Fibroblast of the conjunctiva (primary cell): ENCODE measurements at regions not wholly inside any gene's neighbourhood (a gene's known extent, or its start where the extent isn't known, plus 50 kb on each side); places are given as distances from the start of the nearest gene placed in this dataset.

Experiments
- DNase-seq: peaks from one replicate; pipeline ENCODE4 v3.0.0-alpha.2; 2010; ENCODE audit warnings: low read depth

DNA sequence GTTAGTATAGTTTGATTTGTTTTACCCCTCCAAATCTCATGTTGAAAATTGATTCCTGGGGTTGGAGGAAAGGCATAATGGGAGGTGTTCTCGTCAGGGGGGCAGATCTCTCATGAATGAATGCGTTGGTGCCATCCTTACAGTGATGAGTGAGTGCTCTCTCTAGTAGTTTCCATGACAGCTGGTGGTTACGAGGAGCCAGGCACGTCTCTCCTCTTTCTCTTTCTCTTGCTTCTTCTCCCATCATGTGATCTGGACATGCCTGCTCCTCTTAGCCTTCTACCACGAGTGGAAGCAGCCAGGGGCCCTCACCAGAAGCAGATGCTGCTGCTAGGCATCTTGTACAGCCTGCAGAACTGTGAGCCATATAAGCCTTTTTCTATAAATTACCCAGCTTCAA, 454.1 kb downstream of the EFNA5 start:
- DNase-seq: no peak

DNA sequence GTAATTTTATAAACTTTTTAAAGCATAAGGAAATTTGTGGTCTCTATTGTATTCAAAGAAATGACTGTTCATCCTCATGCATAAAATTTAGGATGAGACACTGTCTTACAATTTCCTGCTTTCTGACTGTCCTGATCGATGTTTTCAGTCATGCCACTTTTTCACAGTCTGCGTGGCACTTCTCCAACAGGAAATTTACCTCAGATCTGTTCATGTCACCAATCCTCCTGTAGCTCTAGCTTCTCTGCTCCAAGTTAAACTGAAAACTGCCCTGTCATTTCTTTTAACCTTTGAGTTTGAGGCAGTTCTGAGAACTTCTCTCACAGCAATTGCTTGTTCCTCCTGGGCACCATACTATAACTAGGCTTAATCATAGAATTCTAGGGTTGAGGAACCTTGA, 455.1 kb downstream of the EFNA5 start:
- no peak for DNase-seq

DNA sequence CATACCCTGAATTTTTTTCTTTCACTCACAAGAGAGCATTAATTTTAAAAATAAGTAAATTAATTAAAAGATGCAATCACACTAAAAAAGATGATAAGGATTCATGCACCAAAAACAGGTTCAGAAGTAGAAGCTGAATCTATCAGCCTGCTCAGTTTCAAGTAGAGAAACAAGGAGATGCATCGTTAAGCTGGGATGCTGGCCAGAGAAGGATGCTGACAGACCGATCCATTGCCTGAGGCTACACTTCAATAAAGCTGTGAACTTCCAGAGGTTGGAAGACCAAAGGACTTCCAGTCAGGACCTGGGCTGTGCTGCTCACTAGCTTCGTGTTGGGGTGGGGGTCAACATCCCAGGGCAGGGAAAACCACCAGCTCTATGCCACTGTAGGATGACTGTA, 457.7 kb downstream of the EFNA5 start:
- no peak for DNase-seq

DNA sequence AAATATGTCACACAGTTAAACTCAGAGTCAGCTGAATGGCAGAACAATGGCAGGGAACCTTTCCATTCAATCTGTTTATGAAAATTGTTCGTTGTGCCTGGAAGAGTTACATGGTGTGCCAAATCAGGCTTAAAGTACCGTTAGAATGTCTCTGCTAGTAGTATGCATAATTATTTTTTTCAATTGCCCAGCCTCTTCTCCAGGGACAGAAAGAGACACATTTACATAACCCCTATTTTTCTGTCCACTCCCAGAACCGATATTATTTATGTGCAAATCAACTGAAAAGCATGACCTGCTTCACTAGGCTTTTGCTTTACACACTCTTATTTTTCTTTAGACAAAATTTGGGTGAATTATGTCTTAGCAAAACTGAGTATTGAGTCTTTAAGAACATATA, 459.1 kb downstream of the EFNA5 start:
- DNase-seq: no peak

DNA sequence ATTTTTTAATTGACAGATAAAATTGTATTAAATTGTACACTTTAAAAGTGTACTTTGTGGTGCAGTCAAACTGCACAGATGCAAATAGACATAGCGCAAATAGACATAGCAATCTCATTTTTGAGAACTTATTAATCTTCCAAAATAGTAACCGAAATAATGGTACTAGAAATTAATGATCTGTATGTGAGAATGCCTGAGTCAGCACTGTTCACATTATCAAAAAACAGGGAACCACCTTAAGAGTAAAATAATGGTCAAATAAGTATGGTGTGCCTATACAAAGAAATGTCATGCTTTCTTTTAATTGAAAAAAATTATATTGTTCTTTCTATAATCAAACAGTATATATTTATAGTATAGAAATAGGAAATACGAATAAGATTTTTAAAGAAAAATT, 461.9 kb downstream of the EFNA5 start:
- DNase-seq: no peak

DNA sequence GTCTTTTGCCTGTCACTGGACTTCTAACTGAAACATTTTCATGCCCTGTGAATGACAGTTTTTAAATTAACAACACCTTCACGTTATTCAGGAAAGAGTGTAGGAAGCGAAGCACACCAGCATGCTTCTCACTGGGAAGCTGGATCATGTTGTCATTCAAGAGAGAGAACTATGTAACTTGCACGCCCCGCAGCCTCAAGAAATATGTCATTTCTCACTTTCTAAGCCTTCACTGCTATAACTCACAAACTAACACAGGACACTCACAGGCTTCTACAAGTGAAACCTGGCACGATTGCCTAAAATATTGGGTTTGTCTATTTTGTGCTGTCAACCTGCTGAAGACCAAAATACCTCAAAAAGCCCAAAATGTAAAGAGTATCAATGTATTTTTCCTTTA, 466.3 kb downstream of the EFNA5 start:
- no peak for DNase-seq

DNA sequence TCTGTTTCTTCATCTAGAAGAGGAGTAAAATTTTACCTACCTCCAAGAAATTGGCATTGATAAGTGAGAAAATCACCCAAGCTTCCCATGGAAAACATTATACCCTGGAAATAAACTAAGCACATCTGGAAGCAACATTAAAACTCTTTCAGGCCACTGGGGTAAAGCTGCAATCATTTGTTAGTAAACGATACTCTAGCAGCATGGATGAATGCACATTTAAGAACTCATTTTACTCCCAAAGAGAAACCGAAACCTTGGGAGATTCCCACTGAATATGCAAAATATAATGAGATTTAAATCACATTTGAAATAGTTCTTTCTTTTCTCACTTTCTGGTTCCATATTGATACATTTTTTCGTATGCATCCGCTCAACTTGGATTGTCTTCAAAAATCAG, 467.5 kb downstream of the EFNA5 start:
- no peak for DNase-seq

DNA sequence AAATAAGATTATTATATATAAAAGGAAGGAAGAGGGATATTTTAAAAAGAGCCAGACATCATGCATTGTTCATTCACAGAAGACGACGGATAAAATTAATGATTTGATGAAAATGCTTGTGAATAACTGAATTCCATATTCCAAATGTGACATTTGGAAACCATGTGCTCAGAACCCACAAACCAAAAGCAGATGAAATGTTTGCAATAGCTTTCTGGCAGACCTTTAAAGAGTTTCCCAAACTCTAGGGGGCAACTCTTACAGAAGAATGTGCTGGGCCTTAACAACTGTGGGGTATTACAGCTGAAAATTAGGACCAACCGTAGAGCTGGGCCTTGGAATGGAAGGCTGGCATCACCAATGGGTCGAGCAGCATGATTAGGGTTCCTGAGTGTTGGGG, 471.0 kb downstream of the EFNA5 start:
- no peak for DNase-seq

DNA sequence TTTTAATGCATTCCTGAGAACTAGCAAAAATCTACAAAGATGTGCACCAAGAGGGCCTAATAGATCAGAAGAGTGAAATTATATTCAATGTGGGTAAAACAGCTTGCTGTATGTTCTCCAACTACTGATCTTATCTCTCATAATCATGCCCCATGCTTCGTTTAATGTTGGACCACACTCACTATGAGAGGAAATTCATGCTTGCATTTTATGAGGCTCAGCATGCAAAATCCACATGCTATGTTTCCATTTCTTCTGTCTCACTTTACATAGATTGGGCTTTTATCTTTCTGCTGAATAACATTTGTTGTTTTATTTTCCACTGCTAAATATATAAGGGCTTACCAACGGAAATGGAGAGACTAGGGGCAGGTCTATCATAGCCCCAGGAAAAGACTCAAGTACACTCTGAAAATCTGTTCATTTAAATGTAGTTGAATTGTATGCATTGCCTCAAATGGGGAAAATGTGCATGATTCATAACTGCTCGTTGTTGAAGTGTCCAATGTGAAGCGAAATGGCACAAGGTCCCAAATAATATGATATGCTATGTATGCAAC, 474.2 kb downstream of the EFNA5 start:
- DNase-seq: no peak

DNA sequence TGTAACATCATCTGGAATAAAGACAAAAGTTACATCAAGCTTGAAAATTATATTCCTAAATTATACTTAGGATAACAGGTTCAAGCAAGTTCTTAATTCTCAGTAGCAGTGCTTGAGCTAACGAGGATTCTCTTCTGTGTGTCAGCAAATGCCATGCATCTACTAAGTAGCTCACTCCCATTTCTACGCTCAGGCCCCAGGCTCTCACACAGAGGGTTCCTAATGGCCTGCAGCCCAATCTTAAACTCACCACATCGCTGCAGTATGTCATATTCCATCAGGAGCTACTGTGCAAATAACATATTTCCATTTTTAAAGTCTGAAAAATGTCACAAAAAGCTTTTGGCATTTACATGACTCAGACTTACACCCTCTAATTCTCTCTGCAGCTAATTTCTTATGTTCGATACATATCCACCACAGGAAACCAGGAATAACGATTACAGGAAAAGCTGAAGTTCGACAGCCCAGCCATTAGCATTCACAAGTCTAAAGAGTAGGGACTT, 474.8 kb downstream of the EFNA5 start:
- no peak for DNase-seq

DNA sequence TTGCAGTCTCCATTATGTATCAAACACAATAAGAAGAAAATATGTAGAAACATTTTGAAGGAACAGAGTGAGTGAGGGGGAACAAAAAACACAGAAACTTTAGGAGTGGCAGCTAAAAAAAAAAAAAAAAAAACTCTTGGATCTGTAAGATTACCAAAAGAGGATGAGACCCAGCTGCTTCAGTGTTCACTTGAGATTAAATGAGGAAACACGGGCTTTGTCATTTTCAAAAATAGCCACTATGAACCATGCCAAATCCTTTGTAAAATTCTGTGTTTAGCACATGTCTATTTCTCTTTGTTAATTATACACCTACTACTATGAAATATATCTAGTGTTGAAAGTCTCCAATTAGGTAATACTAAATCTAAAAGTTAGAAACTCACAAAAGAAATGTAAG, 485.9 kb downstream of the EFNA5 start:
- DNase-seq: no peak

DNA sequence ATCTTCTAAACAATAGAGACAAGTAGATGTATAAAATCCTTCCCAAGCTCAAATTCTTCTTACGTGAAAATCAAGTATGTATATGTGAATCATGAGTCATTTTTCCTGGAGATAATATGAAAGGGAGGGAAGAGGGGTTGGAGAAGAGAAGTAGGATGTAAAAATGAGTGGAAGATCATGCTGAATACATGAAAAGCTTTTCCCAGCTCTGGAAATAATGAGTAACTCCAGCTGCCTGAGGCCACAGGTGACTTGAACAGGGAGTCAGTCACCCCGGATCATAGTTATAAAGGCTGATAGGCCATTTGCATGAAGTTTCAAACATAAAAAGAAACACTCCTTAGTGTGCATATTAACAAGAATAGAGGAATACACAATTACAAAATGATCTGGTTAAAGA, 486.7 kb downstream of the EFNA5 start:
- no peak for DNase-seq

DNA sequence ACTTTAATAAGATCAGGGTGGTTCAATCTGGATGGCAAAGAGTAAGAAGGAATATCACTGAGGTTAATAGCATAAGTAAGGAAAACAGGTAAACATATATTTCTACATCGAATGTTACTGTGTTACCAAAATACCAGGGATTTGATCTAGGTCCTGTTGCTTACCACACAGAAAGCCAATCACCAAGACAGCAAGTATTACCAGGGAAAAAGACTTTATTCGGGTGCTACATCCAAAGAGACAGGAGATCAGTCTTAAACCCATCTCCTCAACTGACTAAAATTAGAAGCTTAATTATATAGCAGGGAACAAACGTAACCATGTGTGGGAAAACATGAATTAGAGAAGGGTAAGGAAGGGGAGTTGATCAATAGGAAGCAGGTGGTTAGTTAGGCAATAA, 500.1 kb downstream of the EFNA5 start:
- no peak for DNase-seq

DNA sequence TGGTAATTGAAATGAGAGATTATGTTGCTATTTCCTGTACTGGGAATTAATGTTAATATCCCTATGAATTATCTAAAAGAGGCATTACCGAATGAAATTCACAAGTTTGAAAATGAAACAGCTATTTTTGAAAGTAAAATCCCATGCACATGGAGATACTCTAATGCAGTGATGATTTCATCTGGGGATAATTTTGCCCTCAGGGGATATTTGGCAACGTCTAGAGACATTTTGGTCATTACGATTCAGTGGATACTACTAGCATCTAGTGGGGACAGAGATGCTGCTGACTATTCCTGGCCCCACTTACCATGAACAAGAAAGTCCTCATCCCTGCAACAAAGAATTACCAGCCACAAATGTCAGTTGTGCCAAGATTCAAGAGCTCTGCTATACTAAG, 500.9 kb downstream of the EFNA5 start:
- no peak for DNase-seq

DNA sequence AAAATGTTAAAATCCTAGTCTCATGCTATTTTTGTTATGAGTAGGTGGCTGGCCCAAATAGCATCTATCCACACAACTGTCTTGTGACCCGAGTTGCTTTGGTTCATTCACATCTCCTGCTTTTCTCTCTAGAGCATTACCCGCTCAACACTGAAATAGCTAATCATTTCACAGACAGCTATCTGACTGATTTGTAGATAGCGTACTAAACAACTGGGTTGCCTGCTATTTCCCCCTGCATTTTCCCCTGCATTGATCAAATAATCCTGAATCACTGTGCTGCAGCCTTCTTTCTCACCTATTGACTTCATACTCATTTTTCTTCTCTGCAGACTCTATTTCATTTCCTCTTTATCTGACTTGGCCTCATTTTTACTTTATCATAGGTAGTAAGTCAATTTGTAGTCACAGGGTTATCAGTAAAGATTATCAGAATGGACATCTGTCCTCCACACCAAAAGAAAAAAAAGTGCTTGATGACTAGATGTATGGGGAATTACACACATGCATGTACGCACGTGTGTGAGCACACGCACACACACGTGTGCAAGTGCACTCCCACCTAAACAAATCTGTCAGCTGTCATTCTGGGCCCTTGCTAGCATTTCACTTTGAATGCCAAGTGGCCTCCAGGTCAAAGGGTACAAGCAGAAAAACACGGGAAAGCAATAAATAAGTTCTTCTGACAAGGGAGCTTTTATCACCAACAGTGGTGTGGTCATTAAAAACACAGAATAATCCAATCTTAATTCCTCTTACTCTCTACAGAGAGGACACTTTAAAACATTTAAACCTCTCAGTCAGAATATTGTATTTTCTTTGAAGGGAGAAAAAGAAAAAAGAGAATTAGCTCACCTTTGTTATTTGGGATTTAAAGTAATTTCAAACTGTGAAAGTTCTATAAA, 501.6 kb downstream of the EFNA5 start:
- no peak for DNase-seq

DNA sequence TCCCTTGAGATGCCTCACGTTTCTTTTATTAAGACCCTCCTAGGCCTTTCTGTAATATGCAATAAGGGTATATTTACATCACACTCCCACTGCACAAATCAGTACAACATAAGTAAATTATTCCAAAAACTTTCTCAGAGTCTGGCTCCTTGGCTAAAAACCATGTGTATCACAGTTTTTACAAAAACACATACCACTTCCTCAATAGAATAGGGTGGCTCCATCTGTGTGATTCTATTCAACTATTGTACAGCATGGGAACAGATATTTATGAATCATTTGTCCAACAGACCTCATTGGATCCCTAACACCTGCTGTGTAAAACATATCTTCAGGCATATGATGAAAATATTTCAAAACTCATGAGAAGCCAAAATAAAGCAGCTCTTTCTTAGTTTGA, 502.7 kb downstream of the EFNA5 start:
- no peak for DNase-seq

DNA sequence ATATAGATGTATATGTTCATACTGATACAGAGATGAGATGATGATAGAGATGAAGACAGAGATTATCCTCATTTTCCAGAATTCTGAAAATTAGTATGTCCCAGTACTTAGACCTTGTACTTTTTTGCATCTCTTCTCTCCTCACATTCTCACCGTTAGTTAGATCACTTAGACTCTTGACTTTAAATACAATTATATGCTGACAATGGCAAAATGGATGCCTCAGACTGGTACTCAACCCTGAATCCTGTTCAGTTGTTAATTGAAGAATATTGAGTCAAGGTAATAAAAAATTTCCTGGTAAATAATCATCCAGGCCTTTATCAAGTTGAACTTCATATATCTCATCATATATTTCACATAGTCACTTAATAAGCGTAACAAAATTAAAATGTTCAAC, 505.4 kb downstream of the EFNA5 start:
- DNase-seq: no peak

DNA sequence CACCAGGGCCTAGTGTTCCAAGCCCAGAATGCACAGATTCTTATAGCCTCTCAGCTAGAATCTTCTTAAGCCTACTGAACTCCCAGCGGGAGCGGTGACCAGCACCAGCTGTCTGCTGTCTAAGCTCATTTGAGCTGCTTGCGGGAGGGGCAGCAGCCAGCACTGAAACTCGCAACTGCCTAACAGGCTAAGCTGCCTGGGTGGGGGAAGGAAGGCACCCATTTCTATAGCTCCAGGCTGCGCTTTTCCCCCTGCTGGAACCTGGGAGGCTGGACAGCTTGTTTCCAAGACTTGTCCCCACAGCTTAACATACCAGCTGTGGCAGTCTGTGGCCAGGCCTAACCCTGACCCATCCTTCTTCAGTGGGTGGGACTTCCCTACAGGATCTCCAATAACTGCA, 512.9 kb downstream of the EFNA5 start:
- DNase-seq: no peak

DNA sequence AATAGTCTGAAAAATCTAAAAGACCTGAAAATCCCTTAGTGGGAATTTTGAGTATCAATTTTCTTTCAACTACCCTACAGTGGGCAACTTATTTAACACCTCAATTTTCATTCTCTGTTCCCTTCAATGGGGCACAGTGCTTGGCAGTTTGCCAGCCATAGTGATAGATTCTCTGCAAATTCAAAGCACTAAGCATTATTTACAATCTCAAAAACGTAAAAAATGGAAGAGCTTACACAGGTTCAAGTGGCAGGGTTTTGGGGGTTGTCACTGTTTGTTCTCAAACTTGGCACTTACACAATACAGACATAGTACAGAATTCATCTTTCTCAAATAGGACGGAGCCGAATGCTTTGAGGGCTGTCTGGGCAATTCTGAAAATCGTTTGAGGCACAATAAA, 515.0 kb downstream of the EFNA5 start:
- no peak for DNase-seq

DNA sequence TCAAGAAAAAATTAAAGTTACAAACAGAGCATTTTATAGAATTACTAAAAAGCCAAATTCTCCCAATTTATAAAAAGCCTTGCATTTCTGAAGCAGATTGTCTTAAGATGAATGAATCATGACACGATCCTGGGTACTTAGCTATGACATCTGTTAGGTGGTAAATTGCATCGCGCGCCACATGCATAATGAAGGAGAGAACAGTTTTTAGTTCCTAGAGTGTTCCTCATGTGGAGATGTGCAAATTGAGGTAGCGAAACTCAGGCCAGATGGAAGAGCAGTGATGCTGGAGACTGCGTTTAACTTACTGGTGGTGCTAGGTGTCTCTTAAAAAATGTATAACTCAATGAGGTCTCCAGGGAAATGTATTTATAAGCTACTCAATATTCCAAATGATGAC, 516.1 kb downstream of the EFNA5 start:
- DNase-seq: no peak

DNA sequence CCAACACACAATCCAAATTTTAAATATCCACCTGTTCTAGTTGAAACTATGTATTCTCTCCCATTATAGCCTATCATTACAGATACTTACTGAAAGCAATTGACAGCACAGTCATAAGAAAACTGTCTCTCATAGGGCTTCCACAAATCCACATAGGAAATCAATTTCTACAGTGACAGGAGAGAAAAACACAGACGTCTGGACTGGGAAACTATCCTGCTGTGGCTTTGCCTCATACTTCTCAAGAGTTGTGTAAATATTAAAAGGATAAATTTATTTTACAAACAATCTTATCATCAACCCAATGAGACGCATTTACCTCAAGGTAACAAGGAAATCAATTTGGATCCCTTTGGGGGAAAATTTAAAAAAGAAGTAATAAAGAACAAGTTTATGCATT, 517.5 kb downstream of the EFNA5 start:
- no peak for DNase-seq

DNA sequence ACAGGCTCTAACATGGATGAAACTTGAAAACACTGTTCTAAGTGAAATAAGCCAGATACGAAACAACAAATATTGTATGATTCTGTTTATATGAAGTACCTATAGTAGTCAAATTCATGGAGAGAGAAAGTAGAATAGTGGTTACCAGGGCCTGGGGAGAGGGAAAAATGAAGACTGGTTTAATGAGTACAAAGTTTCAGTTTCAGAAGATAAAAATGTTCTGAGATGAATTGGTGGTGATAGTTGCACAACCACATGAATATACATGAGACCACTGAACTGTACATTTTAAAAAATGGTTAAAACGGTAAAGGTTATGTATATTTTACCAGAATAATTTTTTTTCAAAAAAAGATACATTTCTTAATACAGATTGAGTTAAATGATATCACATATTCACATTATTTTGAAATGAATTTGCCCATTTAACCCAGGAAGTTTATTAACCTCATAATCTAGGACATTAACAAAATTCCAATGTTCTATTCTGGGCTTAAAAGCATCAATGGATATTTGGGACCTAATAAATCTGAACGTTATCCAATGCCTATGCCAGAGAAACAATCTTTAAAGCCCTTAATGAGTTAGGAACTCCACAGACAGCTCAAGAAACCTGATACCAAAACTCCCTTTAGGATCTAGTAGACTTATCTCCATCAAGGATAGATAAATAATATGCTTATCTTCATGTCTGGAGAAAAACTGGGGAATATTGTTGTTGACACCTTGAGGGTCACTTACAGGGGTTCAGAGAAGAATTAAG, 521.3 kb downstream of the EFNA5 start:
- DNase-seq: no peak

DNA sequence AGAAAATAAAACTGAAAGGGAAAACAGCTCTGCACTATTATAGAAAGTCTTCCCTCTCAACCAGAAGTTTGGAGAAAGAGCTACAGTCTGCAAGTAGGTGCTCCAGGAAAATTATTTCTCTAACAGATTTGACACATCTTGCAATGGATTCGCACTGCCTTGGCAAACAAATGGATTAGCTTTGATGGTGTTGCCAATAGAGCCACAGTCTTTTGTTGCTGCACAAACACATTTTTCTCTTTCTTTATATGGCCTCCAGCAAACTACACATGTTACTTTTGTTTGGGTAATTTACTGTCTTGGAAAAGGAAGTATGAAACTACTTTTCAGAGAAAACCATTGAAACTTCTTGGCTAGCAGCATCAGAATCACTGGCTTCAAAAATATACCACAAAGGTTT, 523.1 kb downstream of the EFNA5 start:
- DNase-seq: no peak
